ENCODE measurements at regions not wholly inside any gene's neighbourhood (a gene's known extent, or its start where the extent isn't known, plus 50 kb on each side); places are given as distances from the start of the nearest gene placed in this dataset.

DNA sequence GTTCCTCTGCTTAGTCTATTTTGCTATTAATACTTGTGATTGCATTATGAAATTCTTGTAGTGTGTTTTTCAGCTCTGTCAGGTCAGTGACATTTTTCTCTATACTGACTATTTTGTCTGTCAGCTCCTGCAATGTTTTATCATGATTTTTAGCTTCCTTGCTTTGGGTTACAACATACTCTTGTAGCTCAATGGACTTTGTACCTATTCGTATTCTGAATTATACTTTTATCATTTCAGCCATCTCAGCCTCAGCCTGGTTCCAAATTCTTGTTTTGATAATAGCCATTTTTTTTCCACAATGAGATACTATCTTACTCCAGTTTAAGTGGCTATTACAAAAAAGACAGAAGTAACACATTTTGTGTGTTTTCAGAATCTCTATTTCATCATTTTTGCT is 204.2 kb upstream of the ONECUT1 start:
- no peaks in the 10 kb centered on the region for H3K4me1 ChIP-seq
- ChIA-PET CTCF (no interaction called here), POLR2A (no interaction called here)
- no peaks in the 10 kb centered on the region for H3K9me3 ChIP-seq
- WGBS (ENCODE audit: missing lambda C conversion rate), result 2% methylated on average over 1 of the region's 1 CpG
- no peak for FAIRE-seq
- no peak overlapping the region for H3K4me3 ChIP-seq
- TF ChIP-seq TFCP2L1 (CRISPR knock-in tag; IDR thresholded peaks at IDR 0.05), result no peak
- no peak for TF ChIP-seq CHD4 (IDR thresholded peaks at IDR 0.05; ENCODE audit: borderline replicate concordance)
- TF ChIP-seq, protein P1, sequence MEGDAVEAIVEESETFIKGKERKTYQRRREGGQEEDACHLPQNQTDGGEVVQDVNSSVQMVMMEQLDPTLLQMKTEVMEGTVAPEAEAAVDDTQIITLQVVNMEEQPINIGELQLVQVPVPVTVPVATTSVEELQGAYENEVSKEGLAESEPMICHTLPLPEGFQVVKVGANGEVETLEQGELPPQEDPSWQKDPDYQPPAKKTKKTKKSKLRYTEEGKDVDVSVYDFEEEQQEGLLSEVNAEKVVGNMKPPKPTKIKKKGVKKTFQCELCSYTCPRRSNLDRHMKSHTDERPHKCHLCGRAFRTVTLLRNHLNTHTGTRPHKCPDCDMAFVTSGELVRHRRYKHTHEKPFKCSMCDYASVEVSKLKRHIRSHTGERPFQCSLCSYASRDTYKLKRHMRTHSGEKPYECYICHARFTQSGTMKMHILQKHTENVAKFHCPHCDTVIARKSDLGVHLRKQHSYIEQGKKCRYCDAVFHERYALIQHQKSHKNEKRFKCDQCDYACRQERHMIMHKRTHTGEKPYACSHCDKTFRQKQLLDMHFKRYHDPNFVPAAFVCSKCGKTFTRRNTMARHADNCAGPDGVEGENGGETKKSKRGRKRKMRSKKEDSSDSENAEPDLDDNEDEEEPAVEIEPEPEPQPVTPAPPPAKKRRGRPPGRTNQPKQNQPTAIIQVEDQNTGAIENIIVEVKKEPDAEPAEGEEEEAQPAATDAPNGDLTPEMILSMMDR (IDR thresholded peaks at IDR 0.05), result no peak
- TF ChIP-seq MAZ (IDR thresholded peaks at IDR 0.05; ENCODE audit: borderline replicate concordance, low read depth, low read length), result no peak
- TF ChIP-seq HOXB5 (CRISPR knock-in tag; IDR thresholded peaks at IDR 0.05), result no peak
- TF ChIP-seq ZFP36 (IDR thresholded peaks at IDR 0.05; ENCODE audit: borderline replicate concordance, partially characterized antibody), result no peak
- no peak for TF ChIP-seq NR3C1 (IDR thresholded peaks at IDR 0.05)
- TF ChIP-seq ESRRA (IDR thresholded peaks at IDR 0.05; ENCODE audit: borderline replicate concordance, low read length), result no peak
- TF ChIP-seq, protein P2, sequence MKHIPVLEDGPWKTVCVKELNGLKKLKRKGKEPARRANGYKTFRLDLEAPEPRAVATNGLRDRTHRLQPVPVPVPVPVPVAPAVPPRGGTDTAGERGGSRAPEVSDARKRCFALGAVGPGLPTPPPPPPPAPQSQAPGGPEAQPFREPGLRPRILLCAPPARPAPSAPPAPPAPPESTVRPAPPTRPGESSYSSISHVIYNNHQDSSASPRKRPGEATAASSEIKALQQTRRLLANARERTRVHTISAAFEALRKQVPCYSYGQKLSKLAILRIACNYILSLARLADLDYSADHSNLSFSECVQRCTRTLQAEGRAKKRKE (CRISPR knock-in tag; IDR thresholded peaks at IDR 0.05; ENCODE audit: low read depth), result no peak
- no peak for TF ChIP-seq ZNF302 (CRISPR knock-in tag; IDR thresholded peaks at IDR 0.05)
- no peak for TF ChIP-seq GATA3 (IDR thresholded peaks at IDR 0.05; ENCODE audit: borderline replicate concordance)
- TF ChIP-seq, protein P3, sequence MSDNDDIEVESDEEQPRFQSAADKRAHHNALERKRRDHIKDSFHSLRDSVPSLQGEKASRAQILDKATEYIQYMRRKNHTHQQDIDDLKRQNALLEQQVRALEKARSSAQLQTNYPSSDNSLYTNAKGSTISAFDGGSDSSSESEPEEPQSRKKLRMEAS (IDR thresholded peaks at IDR 0.05), result no peak
- TF ChIP-seq BHLHE40 (IDR thresholded peaks at IDR 0.05; ENCODE audit: low read depth, low read length), result no peak
- no peak for TF ChIP-seq EHF (CRISPR knock-in tag; IDR thresholded peaks at IDR 0.05)
- H3K27ac ChIP-seq, result no peak overlapping the region
- no peak for ATAC-seq
- H3K4me2 ChIP-seq, result no peak overlapping the region
- no peak for DNase-seq (ENCODE audit: low read depth in 1 of 2, low spot score in 1 of 2)

DNA sequence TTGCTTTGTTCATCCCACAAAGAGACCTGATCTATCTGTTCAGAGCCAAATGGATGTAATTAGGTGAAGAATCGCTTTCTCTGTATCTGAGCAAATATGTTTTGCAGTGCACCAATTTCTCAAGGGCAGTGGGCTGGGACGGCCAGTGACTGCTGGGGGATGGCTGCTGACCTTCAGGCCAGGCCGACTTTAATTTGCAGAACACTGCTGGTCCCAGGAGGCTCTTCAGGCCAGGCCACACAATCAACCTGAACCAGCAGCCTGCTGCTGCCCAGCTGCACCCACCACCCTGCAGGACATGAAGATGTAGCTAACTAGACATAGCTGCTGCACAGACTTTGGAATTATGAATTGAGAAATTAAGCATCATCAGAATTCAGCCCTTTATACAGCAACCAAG is 194.4 kb upstream of the ONECUT1 start:
- no peak for FAIRE-seq
- WGBS (ENCODE audit: missing lambda C conversion rate), result 23% methylated on average over 3 of the region's 3 CpGs

DNA sequence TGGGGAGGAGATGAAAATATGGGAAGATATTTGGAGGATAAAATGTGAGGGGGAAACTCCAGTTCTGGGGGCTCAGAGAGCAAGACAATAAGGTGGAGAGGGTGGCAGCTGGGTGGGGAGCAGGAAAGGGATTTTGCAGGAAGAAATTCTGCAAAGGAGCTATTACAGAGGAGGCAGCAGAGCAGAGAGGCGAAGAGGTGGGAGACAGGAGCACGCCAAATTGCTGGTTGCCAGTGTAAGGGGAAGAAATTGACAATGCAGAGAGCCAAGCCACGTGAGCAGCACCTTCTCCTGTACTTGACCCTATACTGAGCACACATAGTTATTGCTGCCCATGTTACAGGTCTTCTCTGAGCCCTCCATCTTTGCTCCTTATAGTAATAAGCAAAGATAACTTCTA is 190.3 kb upstream of the ONECUT1 start:
- Histone ChIP-seq H3K4me1 (no peaks in the 10 kb centered on the region), H3K9me3 (no peaks in the 10 kb centered on the region), H3K27ac (no peak overlapping the region), H3K4me3 (no peak overlapping the region), H3K4me2 (no peak overlapping the region)
- ATAC-seq (no peak), DNase-seq (ENCODE audit: low read depth in 1 of 2, low spot score in 1 of 2) (no peak), FAIRE-seq (no peak)
- CTCF ChIA-PET, result no interaction called here
- POLR2A ChIA-PET, result no interaction called here
- TF ChIP-seq, protein P3 (IDR thresholded peaks at IDR 0.05), result no peak
- TF ChIP-seq HOXB13 (CRISPR knock-in tag; IDR thresholded peaks at IDR 0.05; ENCODE audit: low read depth) (no peak), RARB (CRISPR knock-in tag; IDR thresholded peaks at IDR 0.05) (no peak), CHD2 (IDR thresholded peaks at IDR 0.05; ENCODE audit: low read length, partially characterized antibody) (no peak), NPAS2 (CRISPR knock-in tag; IDR thresholded peaks at IDR 0.05; ENCODE audit: borderline replicate concordance) (no peak), HDAC2 (IDR thresholded peaks at IDR 0.05) (no peak), HEYL (CRISPR knock-in tag; IDR thresholded peaks at IDR 0.05) (no peak), RNF2 (IDR thresholded peaks at IDR 0.05; ENCODE audit: borderline replicate concordance, low read depth) (no peak), NFE2L2 (conservative IDR thresholded peaks at IDR 0.05; ENCODE audit: low read length) (no peak), KDM1A (IDR thresholded peaks at IDR 0.05; ENCODE audit: low read depth) (no peak), MAFK (IDR thresholded peaks at IDR 0.05; ENCODE audit: partially characterized antibody) (no peak), KDM5A (IDR thresholded peaks at IDR 0.05) (no peak), MAZ (IDR thresholded peaks at IDR 0.05; ENCODE audit: borderline replicate concordance, low read depth, low read length) (no peak), SREBF2 (IDR thresholded peaks at IDR 0.05) (no peak)
- 4% methylated on average over 3 of the region's 3 CpGs for WGBS (ENCODE audit: missing lambda C conversion rate)

More for the DNA sequence above, 194.4 kb upstream of the ONECUT1 start:
- H3K27ac ChIP-seq, result no peak overlapping the region
- ChIA-PET POLR2A (no interaction called here), CTCF (interaction anchor here (0.8 kb wide), 1 partner anchor 23 kb away, joined by 3 read pairs; no protein-coding TSS in a partner anchor)
- no peak overlapping the region for H3K4me3 ChIP-seq
- no peak for TF ChIP-seq CHD2 (IDR thresholded peaks at IDR 0.05; ENCODE audit: low read length, partially characterized antibody)
- TF ChIP-seq NFE2L2 (conservative IDR thresholded peaks at IDR 0.05; ENCODE audit: low read length), result no peak
- TF ChIP-seq SMC3 (IDR thresholded peaks at IDR 0.05), result no peak
- no peak for TF ChIP-seq HOXB5 (CRISPR knock-in tag; IDR thresholded peaks at IDR 0.05)
- TF ChIP-seq SREBF2 (IDR thresholded peaks at IDR 0.05), result no peak
- no peak for TF ChIP-seq KDM5A (IDR thresholded peaks at IDR 0.05)
- no peak for TF ChIP-seq CHD4 (IDR thresholded peaks at IDR 0.05; ENCODE audit: borderline replicate concordance)
- no peak for TF ChIP-seq EP300 (IDR thresholded peaks at IDR 0.05)
- TF ChIP-seq JUN (IDR thresholded peaks at IDR 0.05), result no peak
- no peak for TF ChIP-seq ESRRA (IDR thresholded peaks at IDR 0.05; ENCODE audit: borderline replicate concordance, low read length)
- no peak for TF ChIP-seq EHF (CRISPR knock-in tag; IDR thresholded peaks at IDR 0.05)
- TF ChIP-seq, protein P4, sequence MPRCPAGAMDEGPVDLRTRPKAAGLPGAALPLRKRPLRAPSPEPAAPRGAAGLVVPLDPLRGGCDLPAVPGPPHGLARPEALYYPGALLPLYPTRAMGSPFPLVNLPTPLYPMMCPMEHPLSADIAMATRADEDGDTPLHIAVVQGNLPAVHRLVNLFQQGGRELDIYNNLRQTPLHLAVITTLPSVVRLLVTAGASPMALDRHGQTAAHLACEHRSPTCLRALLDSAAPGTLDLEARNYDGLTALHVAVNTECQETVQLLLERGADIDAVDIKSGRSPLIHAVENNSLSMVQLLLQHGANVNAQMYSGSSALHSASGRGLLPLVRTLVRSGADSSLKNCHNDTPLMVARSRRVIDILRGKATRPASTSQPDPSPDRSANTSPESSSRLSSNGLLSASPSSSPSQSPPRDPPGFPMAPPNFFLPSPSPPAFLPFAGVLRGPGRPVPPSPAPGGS (IDR thresholded peaks at IDR 0.05), result no peak
- no peak for TF ChIP-seq HEYL (CRISPR knock-in tag; IDR thresholded peaks at IDR 0.05)
- TF ChIP-seq MAFK (IDR thresholded peaks at IDR 0.05; ENCODE audit: partially characterized antibody), result no peak
- no peak for TF ChIP-seq TP53 (CRISPR knock-in tag; IDR thresholded peaks at IDR 0.05)
- no peak for TF ChIP-seq RFX5 (IDR thresholded peaks at IDR 0.05)
- no peak overlapping the region for H3K4me2 ChIP-seq
- no peaks in the 10 kb centered on the region for H3K9me3 ChIP-seq
- ATAC-seq (no peak), DNase-seq (ENCODE audit: low read depth in 1 of 2, low spot score in 1 of 2) (no peak)
- H3K4me1 ChIP-seq, result no peaks in the 10 kb centered on the region
